Mammary epithelial cell (primary cell): ENCODE measurements at regions not wholly inside any gene's neighbourhood (a gene's known extent, or its start where the extent isn't known, plus 50 kb on each side); places are given as distances from the start of the nearest gene placed in this dataset.

Experiments
- CTCF ChIP-seq, 2 donors: IDR thresholded peaks in 1 of 2; conservative IDR thresholded peaks in 1 of 2; 2 replicates each; pipeline ENCODE4 v1.5.1; 2011 to 2012; ENCODE audit warnings: inconsistent platforms in 2 of 2, low read length in 2 of 2, mild to moderate bottlenecking in 2 of 2, control low read depth in 1 of 2, low read depth in 1 of 2; ENCODE audit not compliant: insufficient read depth in 1 of 2; ENCODE audit errors: extremely low read depth in 1 of 2
- EZH2 ChIP-seq: IDR thresholded peaks from 2 replicates; pipeline ENCODE4 v1.6.1; 2012; ENCODE audit warnings: low read length, inconsistent platforms, borderline replicate concordance

- TF ChIP-seq CTCF (conservative IDR thresholded peaks at IDR 0.05 in 1 of 2, IDR thresholded peaks at IDR 0.05 in 1 of 2; ENCODE audit: extremely low read depth in 1 of 2, insufficient read depth in 1 of 2, low read depth in 1 of 2, low read length in 2 of 2) (no peak), EZH2 (no peak)
These were observed 53.2 kb upstream of the CHRNA7 start for GRCh38 chr15:31977138-31977537.
